ENCODE measurements at regions not wholly inside any gene's neighbourhood (a gene's known extent, or its start where the extent isn't known, plus 50 kb on each side); places are given as distances from the start of the nearest gene placed in this dataset.

DNA sequence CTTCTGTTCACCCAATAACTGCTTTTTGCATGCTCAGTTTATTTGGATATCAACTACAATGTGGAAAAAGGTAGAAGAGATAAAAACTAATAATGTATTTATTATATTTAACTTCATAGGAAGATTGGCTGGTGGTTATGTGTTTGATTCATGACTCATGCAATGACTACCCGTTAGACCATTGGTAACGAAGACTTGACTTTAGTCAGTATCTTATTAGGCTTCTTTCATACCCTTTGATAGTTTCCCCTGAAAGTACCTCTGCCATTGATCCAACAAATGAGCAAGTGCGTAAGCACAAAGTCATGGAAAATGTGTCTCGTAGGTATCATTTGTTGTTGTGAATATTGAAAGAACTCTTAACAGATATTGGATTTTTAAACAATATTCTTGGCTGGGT, 394.7 kb downstream of the PPP3CA start (continued):
- TF ChIP-seq, protein P1, sequence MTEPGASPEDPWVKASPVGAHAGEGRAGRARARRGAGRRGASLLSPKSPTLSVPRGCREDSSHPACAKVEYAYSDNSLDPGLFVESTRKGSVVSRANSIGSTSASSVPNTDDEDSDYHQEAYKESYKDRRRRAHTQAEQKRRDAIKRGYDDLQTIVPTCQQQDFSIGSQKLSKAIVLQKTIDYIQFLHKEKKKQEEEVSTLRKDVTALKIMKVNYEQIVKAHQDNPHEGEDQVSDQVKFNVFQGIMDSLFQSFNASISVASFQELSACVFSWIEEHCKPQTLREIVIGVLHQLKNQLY (CRISPR knock-in tag; IDR thresholded peaks at IDR 0.05) = no peak
- no peak for TF ChIP-seq GTF2I (CRISPR knock-in tag; conservative IDR thresholded peaks at IDR 0.05)
- TF ChIP-seq, protein P2, sequence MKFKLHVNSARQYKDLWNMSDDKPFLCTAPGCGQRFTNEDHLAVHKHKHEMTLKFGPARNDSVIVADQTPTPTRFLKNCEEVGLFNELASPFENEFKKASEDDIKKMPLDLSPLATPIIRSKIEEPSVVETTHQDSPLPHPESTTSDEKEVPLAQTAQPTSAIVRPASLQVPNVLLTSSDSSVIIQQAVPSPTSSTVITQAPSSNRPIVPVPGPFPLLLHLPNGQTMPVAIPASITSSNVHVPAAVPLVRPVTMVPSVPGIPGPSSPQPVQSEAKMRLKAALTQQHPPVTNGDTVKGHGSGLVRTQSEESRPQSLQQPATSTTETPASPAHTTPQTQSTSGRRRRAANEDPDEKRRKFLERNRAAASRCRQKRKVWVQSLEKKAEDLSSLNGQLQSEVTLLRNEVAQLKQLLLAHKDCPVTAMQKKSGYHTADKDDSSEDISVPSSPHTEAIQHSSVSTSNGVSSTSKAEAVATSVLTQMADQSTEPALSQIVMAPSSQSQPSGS (CRISPR knock-in tag; IDR thresholded peaks at IDR 0.05; ENCODE audit: borderline replicate concordance, low read depth) = no peak
- TF ChIP-seq TEAD1 (CRISPR knock-in tag; IDR thresholded peaks at IDR 0.05) = no peak
- TF ChIP-seq NFYB (CRISPR knock-in tag; conservative IDR thresholded peaks at IDR 0.05; ENCODE audit: low read depth) = no peak
- no peak for TF ChIP-seq ELF4 (CRISPR knock-in tag; IDR thresholded peaks at IDR 0.05; ENCODE audit: low read depth)
- TF ChIP-seq ZNF512 (CRISPR knock-in tag; IDR thresholded peaks at IDR 0.05; ENCODE audit: borderline replicate concordance) = no peak
- no peak for TF ChIP-seq E2F1 (CRISPR knock-in tag; IDR thresholded peaks at IDR 0.05)
- TF ChIP-seq, protein P3, sequence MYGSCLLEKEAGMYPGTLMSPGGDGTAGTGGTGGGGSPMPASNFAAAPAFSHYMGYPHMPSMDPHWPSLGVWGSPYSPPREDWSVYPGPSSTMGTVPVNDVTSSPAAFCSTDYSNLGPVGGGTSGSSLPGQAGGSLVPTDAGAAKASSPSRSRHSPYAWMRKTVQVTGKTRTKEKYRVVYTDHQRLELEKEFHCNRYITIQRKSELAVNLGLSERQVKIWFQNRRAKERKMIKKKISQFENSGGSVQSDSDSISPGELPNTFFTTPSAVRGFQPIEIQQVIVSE (CRISPR knock-in tag; IDR thresholded peaks at IDR 0.05; ENCODE audit: borderline replicate concordance) = no peak
- no peak for TF ChIP-seq ZNF232 (CRISPR knock-in tag; IDR thresholded peaks at IDR 0.05)

- H3K9me3 Mint-ChIP-seq = peaks cover 8% of the 10 kb centered on the region
- POLR2A ChIA-PET = no interaction called here
- no peaks in the 10 kb centered on the region for H3K36me3 Mint-ChIP-seq
- CTCF ChIA-PET = no interaction called here
- H3K4me3 Mint-ChIP-seq = no peak overlapping the region
- peaks cover 8% of the 10 kb centered on the region for H3K4me1 Mint-ChIP-seq
- H3K27ac Mint-ChIP-seq = no peak overlapping the region
- no peak for TF ChIP-seq IRF2 (CRISPR knock-in tag; IDR thresholded peaks at IDR 0.05; ENCODE audit: borderline replicate concordance, low read depth)
- TF ChIP-seq PRRX2 (CRISPR knock-in tag; IDR thresholded peaks at IDR 0.05) = no peak
- TF ChIP-seq NFATC4 (CRISPR knock-in tag; IDR thresholded peaks at IDR 0.05) = no peak
- no peak for TF ChIP-seq FOXK1 (CRISPR knock-in tag; IDR thresholded peaks at IDR 0.05)
- TF ChIP-seq ZNF317 (CRISPR knock-in tag; IDR thresholded peaks at IDR 0.05; ENCODE audit: borderline replicate concordance, low read depth) = no peak
- no peak for TF ChIP-seq IRF1 (CRISPR knock-in tag; IDR thresholded peaks at IDR 0.05)
- TF ChIP-seq AFF4 (CRISPR knock-in tag; IDR thresholded peaks at IDR 0.05; ENCODE audit: borderline replicate concordance) = no peak
- TF ChIP-seq OVOL2 (CRISPR knock-in tag; IDR thresholded peaks at IDR 0.05; ENCODE audit: borderline replicate concordance) = no peak
- ATAC-seq (no peak), DNase-seq (ENCODE audit: low spot score) (no peak)
- no peaks in the 10 kb centered on the region for H3K27me3 Mint-ChIP-seq (ENCODE audit: low read depth)
These were observed 397.9 kb downstream of the PPP3CA start for GRCh38 chr4:100949350-100949935.
